Liver (tissue), 8 donors: ENCODE measurements at regions not wholly inside any gene's neighbourhood (a gene's known extent, or its start where the extent isn't known, plus 50 kb on each side); places are given as distances from the start of the nearest gene placed in this dataset.
"Not testable (repeated sequence)": the region's sequence is repeated elsewhere in the genome, so short reads cannot be mapped to it uniquely, and the experiment has no call there.

ENCODE experiments used
- DNase-seq: peaks from one replicate; pipeline ENCODE4 v3.0.0-alpha.2; 2017; ENCODE audit warnings: low spot score
- H3K27ac ChIP-seq, 2 donors: one replicate each; pipeline ENCODE4 v1.7.0; 2013; ENCODE audit warnings: inconsistent platforms in 2 of 2, low read length in 2 of 2, control low read depth in 1 of 2, low read depth in 1 of 2, mild to moderate bottlenecking in 1 of 2
- H3K27me3 ChIP-seq, 4 donors: one replicate each; pipeline versions ENCODE4 v1.6.1 to v1.7.0; 2013; ENCODE audit warnings: low read length in 3 of 4, inconsistent platforms in 1 of 4, mild to moderate bottlenecking in 1 of 4, moderate library complexity in 1 of 4; ENCODE audit not compliant: control insufficient read depth in 4 of 4, insufficient read depth in 4 of 4
- H3K36me3 ChIP-seq, 4 donors: one replicate each; pipeline versions ENCODE4 v1.6.1 to v1.7.0; 2013; ENCODE audit warnings: low read length in 3 of 4, mild to moderate bottlenecking in 3 of 4, low read depth in 1 of 4, moderate library complexity in 1 of 4; ENCODE audit not compliant: control insufficient read depth in 4 of 4, insufficient read depth in 3 of 4
- H3K4me1 ChIP-seq, 4 donors: one replicate each; pipeline versions ENCODE4 v1.6.1 to v1.7.0; 2013; ENCODE audit warnings: low read length in 3 of 4, mild to moderate bottlenecking in 3 of 4, moderate library complexity in 1 of 4; ENCODE audit not compliant: control insufficient read depth in 4 of 4, insufficient read depth in 4 of 4
- H3K4me3 ChIP-seq, 3 donors: one replicate each; pipeline versions ENCODE4 v1.6.1 to v1.7.0; 2013; ENCODE audit warnings: low read length in 3 of 3, control low read depth in 1 of 3, low read depth in 1 of 3, mild to moderate bottlenecking in 1 of 3
- H3K9ac ChIP-seq, 2 donors: one replicate each; pipeline ENCODE4 v1.7.0; 2013; ENCODE audit warnings: low read length in 2 of 2, mild to moderate bottlenecking in 2 of 2, moderate library complexity in 2 of 2, control low read depth in 1 of 2, low read depth in 1 of 2
- H3K9me3 ChIP-seq, 4 donors: one replicate each; pipeline versions ENCODE4 v1.6.1 to v1.7.0; 2013; ENCODE audit warnings: low read length in 3 of 4; ENCODE audit not compliant: control insufficient read depth in 4 of 4
- EGR1 ChIP-seq, 2 donors: IDR thresholded peaks; 2 replicates each; pipeline ENCODE4 v1.6.1; 2016 to 2018; ENCODE audit warnings: antibody characterized with exemption in 2 of 2, low read depth in 2 of 2
- FOXA1 ChIP-seq: IDR thresholded peaks from 2 replicates; pipeline ENCODE4 v1.6.1; 2016; ENCODE audit warnings: antibody characterized with exemption
- FOXA2 ChIP-seq: IDR thresholded peaks from 2 replicates; pipeline ENCODE4 v1.6.1; 2016; ENCODE audit warnings: antibody characterized with exemption
- GABPA ChIP-seq, 2 donors: IDR thresholded peaks in 1 of 2; conservative IDR thresholded peaks in 1 of 2; 2 replicates each; pipeline ENCODE4 v1.6.1; 2016; ENCODE audit warnings: antibody characterized with exemption in 2 of 2, mild to moderate bottlenecking in 1 of 2, moderate library complexity in 1 of 2
- HNF4G ChIP-seq: IDR thresholded peaks from 2 replicates; pipeline ENCODE4 v1.6.1; 2016; ENCODE audit warnings: antibody characterized with exemption
- JUND ChIP-seq, 2 donors: IDR thresholded peaks; 2 replicates each; pipeline ENCODE4 v1.6.1; 2016; ENCODE audit warnings: antibody characterized with exemption in 2 of 2
- NR2F2 ChIP-seq: IDR thresholded peaks from 2 replicates; pipeline ENCODE4 v1.6.1; 2016; ENCODE audit warnings: antibody characterized with exemption
- RAD21 ChIP-seq, 2 donors: IDR thresholded peaks; 2 replicates each; pipeline ENCODE4 v1.6.1; 2016; ENCODE audit warnings: antibody characterized with exemption in 2 of 2, mild to moderate bottlenecking in 2 of 2
- TAF1 ChIP-seq: conservative IDR thresholded peaks from 2 replicates; pipeline ENCODE4 v1.6.1; 2016; ENCODE audit warnings: antibody characterized with exemption, mild to moderate bottlenecking
- YY1 ChIP-seq: IDR thresholded peaks from 2 replicates; pipeline ENCODE4 v1.6.1; 2016; ENCODE audit warnings: antibody characterized with exemption, mild to moderate bottlenecking
- WGBS: extraction: QIAGEN DNeasy Blood & Tissue Kit; methylation state at CpG from one replicate; pipeline ENCODE4 v1.1.7; 2013; 5-methylcytosine and 5-hydroxymethylcytosine counted together
- TF ChIP-seq, protein P1 (sequence below): fragments of 150-350 bp; IDR thresholded peaks from 2 replicates; pipeline ENCODE4 v1.5.1; 2017; ENCODE audit warnings: improper control_type of control experiment, low read depth, low read length; ENCODE audit not compliant: missing input control
- TF ChIP-seq, protein P2 (sequence below): IDR thresholded peaks from 2 replicates; pipeline ENCODE4 v1.6.1; 2016; ENCODE audit warnings: antibody characterized with exemption, mild to moderate bottlenecking
- TF ChIP-seq, protein P3 (sequence below): IDR thresholded peaks from 2 replicates; pipeline ENCODE4 v1.6.1; 2016; ENCODE audit warnings: antibody characterized with exemption
- TF ChIP-seq, protein P4 (sequence below): IDR thresholded peaks from 2 replicates; pipeline ENCODE4 v1.6.1; 2016; ENCODE audit warnings: antibody characterized with exemption
- donor health status: healthy.
- donor health status: healthy.
- donor health status: healthy.
- donor health status: healthy.
- donor health status: healthy.

DNA sequence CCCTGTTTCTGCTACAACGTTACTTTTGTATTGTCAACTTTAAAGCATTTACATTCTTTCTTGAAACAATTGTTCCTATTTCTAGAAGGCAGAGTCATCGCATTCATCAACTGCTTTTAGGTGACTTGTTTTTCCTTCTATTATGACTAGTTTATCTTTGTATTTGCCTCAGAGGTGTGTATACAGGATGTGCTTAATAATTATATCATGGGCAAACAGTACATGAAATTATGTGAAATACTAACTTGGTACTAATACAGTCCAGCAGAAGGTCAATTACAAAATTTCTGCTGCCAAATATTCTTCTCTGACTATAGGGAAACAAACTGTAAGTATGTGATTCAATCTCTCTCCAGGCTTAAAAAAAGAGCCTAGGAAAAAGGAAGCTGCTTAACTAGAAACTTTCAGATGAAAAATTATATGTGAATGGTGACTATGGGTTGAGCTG is 101.6 kb downstream of the C4BPA start:
- Histone ChIP-seq H3K4me1 (no peaks in the 10 kb centered on the region), H3K36me3 (no peaks in the 10 kb centered on the region), H3K4me3 (no peak overlapping the region), H3K9me3 (no peaks in the 10 kb centered on the region), H3K27ac (no peak overlapping the region), H3K9ac (no peak overlapping the region), H3K27me3 (no peaks in the 10 kb centered on the region)
- WGBS: 53% methylated on average over 2 of the region's 2 CpGs
- no peak for TF ChIP-seq GABPA (IDR thresholded peaks at IDR 0.05 in 1 of 2, conservative IDR thresholded peaks at IDR 0.05 in 1 of 2)
- TF ChIP-seq TAF1: no peak
- TF ChIP-seq, protein P1, sequence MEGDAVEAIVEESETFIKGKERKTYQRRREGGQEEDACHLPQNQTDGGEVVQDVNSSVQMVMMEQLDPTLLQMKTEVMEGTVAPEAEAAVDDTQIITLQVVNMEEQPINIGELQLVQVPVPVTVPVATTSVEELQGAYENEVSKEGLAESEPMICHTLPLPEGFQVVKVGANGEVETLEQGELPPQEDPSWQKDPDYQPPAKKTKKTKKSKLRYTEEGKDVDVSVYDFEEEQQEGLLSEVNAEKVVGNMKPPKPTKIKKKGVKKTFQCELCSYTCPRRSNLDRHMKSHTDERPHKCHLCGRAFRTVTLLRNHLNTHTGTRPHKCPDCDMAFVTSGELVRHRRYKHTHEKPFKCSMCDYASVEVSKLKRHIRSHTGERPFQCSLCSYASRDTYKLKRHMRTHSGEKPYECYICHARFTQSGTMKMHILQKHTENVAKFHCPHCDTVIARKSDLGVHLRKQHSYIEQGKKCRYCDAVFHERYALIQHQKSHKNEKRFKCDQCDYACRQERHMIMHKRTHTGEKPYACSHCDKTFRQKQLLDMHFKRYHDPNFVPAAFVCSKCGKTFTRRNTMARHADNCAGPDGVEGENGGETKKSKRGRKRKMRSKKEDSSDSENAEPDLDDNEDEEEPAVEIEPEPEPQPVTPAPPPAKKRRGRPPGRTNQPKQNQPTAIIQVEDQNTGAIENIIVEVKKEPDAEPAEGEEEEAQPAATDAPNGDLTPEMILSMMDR: no peak
- no peak for TF ChIP-seq RAD21 (IDR thresholded peaks at IDR 0.05)
- TF ChIP-seq, protein P2, sequence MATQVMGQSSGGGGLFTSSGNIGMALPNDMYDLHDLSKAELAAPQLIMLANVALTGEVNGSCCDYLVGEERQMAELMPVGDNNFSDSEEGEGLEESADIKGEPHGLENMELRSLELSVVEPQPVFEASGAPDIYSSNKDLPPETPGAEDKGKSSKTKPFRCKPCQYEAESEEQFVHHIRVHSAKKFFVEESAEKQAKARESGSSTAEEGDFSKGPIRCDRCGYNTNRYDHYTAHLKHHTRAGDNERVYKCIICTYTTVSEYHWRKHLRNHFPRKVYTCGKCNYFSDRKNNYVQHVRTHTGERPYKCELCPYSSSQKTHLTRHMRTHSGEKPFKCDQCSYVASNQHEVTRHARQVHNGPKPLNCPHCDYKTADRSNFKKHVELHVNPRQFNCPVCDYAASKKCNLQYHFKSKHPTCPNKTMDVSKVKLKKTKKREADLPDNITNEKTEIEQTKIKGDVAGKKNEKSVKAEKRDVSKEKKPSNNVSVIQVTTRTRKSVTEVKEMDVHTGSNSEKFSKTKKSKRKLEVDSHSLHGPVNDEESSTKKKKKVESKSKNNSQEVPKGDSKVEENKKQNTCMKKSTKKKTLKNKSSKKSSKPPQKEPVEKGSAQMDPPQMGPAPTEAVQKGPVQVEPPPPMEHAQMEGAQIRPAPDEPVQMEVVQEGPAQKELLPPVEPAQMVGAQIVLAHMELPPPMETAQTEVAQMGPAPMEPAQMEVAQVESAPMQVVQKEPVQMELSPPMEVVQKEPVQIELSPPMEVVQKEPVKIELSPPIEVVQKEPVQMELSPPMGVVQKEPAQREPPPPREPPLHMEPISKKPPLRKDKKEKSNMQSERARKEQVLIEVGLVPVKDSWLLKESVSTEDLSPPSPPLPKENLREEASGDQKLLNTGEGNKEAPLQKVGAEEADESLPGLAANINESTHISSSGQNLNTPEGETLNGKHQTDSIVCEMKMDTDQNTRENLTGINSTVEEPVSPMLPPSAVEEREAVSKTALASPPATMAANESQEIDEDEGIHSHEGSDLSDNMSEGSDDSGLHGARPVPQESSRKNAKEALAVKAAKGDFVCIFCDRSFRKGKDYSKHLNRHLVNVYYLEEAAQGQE: no peak
- TF ChIP-seq FOXA1: no peak
- TF ChIP-seq, protein P3, sequence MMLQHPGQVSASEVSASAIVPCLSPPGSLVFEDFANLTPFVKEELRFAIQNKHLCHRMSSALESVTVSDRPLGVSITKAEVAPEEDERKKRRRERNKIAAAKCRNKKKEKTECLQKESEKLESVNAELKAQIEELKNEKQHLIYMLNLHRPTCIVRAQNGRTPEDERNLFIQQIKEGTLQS: no peak
- TF ChIP-seq FOXA2: no peak
- TF ChIP-seq EGR1 (IDR thresholded peaks at IDR 0.05; ENCODE audit: low read depth in 2 of 2): no peak
- no peak for TF ChIP-seq JUND (IDR thresholded peaks at IDR 0.05)
- TF ChIP-seq HNF4G: no peak
- TF ChIP-seq NR2F2: no peak
- no peak for TF ChIP-seq YY1
- TF ChIP-seq, protein P4, sequence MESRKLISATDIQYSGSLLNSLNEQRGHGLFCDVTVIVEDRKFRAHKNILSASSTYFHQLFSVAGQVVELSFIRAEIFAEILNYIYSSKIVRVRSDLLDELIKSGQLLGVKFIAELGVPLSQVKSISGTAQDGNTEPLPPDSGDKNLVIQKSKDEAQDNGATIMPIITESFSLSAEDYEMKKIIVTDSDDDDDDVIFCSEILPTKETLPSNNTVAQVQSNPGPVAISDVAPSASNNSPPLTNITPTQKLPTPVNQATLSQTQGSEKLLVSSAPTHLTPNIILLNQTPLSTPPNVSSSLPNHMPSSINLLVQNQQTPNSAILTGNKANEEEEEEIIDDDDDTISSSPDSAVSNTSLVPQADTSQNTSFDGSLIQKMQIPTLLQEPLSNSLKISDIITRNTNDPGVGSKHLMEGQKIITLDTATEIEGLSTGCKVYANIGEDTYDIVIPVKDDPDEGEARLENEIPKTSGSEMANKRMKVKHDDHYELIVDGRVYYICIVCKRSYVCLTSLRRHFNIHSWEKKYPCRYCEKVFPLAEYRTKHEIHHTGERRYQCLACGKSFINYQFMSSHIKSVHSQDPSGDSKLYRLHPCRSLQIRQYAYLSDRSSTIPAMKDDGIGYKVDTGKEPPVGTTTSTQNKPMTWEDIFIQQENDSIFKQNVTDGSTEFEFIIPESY: no peak
- no peak for DNase-seq

DNA sequence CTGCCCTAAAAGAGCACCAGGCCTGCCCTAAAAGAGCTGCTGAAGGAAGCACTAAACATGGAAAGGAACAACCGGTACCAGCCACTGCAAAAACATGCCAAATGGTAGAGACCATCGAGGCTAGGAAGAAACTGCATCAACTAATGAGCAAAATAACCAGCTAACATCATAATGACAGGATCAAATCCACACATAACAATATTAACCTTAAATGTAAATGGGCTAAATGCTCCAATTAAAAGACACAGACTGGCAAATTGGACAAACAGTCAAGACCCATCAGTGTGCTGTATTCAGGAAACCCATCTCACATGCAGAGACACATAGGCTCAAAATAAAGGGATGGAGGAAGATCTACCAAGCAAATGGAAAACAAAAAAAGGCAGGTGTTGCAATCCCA is 104.7 kb downstream of the C4BPA start:
- not testable (repeated sequence) for H3K27me3 ChIP-seq, H3K36me3 ChIP-seq, H3K4me1 ChIP-seq, H3K9me3 ChIP-seq, DNase-seq, H3K4me3 ChIP-seq, H3K27ac ChIP-seq, H3K9ac ChIP-seq
- 88% methylated on average over 2 of the region's 2 CpGs for WGBS
